ENCODE measurements at regions not wholly inside any gene's neighbourhood (a gene's known extent, or its start where the extent isn't known, plus 50 kb on each side); places are given as distances from the start of the nearest gene placed in this dataset.

DNA sequence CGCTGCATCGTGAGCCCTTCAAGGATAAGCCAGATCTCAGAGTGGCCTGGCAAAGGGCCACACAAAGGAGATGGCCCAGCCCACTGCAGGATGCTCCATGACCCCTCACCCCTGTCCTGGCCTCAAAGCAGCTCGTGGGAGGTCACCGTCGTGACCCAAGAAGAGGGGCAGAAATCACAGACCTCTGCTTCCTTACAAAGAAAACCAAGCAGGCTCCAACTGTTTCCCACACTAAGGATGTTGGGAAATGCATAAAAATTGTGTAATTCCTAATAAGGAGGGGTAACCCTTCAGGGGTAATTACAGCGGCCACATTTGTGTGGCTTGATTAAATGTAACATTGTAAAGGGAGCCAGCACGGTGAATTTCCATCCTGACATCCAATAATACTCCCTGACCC, 102.3 kb downstream of the BOD1L2 start:
- no peak for DNase-seq

DNA sequence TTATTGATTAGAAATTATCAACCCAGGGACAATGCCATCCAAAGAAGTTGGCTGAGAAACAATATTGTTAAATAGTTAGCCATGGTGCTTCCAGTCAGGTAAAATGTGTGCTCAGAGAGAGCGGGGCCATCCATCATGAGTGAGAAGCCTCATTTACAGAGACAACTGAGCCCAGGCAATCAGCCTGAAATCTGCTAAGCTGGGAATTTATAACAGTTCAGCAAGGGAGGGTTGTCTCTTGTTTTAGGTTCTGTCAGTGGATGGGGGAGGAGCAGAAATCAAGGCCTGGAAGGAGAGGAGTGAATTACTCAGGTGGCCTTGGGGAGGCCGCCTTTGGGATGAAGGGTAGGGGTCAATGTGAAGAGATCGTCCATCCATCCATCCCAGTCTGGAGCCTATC, 102.5 kb upstream of the ST8SIA3 start:
- DNase-seq, result no peak

DNA sequence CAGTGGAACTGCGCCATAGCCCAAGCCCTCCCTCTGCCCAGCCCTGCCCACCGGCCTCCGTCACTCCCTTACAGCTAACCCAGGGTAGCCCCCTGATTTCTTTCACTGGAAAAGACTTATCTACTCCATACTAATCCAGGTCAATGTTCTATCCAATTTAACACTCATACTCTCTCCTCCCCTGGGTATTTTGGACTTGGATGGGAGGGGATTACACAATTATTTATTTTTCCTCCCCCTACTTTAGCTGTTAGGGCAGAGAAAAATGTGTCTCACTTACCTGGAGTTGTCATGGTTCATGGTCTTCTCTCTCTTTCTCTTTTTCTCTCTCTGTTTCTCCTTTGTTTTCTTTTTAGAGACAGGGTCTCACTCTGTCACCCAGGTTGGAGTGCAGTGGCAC, 100.6 kb upstream of the ST8SIA3 start:
- DNase-seq, result no peak

DNA sequence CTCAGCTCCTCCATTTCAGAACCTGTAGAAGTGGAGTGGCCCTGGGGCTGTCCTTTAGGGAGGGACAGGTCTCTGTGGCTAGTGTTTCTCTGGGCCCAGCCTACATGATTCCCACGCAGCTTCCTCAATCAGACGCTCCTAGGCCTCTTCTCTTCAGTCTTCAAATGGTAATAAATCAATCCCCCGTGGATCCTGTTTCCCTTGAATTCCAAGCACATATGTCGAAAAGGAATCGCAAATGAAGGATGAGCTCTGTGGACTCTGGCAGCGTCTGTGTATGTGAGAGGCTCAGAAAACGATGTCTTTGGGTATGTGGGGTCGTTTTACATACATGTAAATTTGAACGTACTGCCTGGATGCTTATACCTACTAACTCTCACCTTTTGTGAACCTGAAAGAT, 98.5 kb upstream of the ST8SIA3 start:
- DNase-seq, result no peak

DNA sequence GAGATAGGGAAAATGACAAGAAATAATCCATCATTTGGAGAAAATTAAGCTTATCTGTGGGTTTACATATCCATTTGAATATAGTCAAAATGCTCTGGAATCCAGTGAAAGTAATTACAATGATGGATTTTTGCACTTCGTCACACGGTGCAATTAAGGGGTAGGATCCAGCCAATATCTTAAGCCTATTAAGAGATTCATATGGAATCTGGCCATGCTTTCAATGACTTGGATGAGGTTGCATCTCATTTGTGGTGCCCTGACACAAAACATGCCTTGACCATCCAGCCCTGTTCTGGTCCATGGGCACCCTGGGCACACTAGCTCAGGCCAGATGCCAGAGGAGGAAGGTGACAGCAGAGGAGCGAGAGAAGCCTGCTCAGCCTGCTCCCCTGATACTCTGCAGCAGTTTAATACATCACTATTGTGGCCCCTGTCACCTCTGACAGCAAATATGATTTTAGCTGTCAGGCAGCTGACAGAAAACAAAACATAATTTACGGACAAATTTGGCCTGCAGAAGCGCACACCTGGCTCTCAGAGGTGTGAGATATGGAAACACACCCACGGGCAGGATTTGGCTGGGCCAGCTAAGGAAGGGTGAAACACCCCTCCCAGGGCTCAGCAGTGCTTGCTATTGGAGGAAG, 94.1 kb upstream of the ST8SIA3 start:
- DNase-seq, result no peak

DNA sequence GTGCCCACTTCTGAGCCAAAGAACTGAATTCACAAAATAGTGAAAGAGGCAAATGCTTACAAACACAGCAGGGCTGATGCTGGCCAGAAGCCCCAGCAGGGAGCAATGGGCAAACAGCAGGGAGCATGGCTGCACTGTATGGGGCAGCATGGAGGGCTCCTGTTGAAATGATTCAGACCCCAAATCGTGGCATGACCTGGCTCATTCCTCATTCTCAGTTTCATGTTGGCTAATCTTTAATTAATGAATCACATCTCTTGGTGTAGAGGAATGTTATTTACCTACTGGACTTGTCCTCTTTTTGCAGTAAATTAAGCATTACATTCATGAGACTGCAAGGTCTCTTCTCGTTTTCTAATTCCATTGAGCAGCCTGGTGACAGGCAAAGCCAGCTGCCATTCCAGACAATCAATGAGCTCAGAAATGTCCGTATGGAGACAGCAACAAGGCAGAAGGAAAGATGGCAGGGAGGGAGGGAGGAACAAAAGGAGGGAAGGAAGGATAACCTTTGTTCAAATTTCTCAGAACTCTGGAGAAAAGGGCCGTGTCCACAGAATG, 84.9 kb upstream of the ST8SIA3 start:
- no peak for DNase-seq

DNA sequence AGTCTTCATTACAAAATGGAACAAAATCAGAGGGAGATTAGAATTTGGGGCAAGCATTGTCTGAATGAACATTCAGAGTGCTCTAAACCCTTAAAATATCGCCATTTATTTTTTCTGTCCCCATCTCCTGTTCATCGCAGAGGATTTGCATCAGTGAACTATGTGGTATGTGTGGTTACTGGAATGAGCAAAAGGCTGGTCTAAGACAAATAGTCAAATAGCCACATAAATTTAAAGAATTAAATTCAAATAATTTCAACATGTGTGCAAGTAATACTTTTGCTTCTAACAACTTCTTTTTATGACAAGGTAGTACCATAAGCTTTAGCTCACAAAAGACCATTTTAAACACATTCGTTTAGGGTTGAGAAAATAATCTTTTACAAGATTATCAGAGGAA, 82.6 kb upstream of the ST8SIA3 start:
- DNase-seq, result no peak

DNA sequence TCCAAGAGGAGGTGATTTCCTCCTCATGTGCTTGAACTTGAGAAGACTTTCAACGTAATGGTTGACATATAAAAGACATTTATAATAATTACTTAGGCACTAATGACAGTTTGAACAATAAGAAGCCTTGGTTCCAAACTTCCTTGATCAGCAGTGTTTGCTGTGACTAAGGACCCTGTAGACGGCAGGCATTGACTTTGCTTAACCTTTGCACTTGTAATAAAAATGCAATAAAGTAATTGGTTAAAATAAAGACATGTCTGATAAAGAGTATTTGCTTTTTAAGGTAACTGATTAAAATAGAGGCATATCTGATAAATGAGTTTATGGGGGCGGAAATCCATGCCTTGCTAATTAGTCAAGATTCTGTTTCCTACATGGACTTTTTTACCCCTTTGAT, 82.2 kb upstream of the ST8SIA3 start:
- DNase-seq, result no peak

DNA sequence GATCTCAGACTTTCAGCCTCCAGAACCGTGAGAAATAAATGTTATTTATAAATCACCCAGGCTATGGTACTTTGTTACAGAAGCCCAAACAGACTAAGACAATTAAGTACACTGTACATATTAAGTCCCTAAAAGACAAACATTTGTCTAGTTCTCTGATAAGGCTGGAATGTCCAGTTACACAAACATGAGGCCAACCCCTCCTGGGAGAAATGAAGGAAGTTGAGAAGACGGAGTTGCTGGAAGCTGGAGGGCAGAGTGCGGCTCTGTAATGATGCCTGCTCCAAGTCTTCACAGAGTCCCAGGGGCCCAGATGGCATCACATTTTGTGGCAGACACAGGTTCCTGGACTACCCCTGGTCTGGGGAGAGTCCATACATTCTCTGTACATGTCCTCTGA, 79.2 kb upstream of the ST8SIA3 start:
- no peak for DNase-seq

DNA sequence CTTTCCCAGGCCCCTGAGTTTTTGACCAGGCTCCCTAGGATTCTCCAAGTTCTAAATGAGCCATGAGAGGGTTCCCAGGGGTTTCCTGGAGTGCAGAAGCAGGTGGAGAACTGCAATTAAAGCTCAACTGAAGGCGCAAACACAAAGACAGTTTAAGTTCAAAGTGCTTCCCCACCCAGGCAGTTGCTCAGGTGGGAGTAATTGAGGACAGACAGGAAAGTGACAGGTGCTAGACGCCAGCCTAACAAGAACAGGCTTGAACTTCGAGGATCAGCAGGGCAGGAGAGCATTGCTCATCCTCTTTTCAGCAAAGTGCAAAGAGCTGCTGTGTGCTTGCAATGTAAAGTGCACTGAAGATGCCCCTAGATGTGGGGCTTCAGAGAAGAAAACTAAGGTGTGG, 77.2 kb upstream of the ST8SIA3 start:
- DNase-seq, result no peak

DNA sequence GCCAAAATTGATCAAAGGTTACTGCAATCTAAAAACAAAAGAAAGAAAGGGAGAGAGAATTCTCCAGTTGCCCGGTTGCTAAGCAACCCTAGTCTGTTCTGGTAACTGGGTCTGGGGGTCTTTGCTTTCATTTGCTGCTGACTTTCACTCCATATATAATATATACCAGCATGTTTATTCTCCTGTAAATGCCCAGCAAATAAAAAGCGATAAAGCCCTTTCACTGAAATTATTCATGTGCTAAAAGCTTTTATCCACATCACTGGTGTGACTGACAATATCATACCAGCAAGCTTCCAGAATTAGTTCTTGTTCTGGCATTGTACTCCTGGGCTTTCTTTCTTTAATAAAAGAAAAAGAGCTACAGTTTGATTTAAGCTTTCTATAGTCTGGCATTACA, 75.5 kb upstream of the ST8SIA3 start:
- no peak for DNase-seq

DNA sequence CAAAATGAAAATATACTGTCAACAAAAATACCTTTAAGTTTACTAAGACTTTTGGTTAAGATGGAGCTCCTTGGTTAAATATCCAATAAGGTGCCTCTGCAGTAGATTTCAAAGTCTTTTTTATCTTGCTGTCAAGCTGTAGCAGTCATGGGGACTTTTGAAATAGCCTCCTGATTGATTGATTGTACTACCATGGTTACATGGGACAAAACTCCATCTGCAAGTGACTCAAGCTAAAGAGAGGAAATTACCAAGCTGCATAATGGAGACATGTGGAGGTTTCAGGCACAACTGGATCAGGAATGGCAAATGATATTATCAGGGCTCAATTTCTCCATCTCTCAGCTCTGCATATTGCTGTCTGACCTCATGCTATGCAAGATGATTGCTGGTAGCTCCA, 73.4 kb upstream of the ST8SIA3 start:
- DNase-seq, result no peak

DNA sequence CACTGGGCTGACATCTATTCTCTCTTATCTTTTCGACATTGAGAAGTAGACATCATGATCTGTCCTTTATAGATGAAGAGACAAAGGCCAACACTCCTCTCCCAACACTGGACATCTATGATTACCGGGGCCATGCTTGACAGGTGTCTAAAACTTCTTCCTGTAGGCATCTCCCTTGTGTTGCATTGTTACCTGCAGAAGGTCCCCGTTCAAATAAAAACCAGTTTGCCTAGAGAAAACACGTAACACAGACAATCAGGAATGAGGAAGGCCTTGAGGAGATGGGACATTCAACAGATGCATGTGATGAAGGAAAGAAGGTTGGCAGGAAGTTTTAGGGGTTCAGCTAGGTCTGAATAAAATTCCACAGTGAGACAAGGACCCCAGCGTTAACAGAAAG, 70.8 kb upstream of the ST8SIA3 start:
- no peak for DNase-seq

DNA sequence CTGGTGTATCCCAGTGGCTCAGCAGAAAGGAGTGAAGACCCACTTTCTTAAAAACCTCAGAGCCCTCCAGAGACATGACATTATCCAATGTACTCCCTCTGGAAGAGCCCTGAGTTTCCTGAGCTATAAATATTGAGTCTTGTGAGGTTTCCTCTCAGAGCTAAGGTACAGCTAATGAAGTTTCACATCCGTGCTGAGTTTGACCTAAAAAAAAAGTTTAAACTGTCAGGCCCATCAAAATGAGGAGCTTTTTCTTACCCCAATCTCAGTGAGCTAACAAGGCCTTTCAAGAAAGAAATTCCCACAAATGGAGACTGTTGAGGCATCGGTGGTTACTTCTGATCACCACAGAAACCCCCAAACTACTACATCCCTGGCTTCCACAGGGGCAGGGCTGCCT, 65.4 kb upstream of the ST8SIA3 start:
- DNase-seq, result no peak

DNA sequence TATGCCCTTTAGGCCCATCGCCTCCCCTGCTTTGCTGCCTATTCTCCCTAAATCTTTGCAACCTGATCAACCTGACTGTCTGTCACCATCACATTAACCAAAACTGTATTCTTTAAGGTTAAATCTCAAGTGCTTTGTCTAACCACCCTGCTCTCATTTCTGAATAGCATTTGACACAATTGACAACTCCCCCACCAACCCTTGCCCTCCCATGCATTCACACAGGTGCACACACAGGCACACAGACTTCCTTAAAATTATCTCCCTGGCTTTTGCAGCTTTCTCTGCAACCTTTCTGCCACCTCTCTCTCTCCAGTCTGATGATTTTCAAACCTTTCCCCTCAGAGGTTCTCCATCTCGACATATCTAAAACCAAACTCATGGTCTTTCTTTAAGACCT, 64.6 kb upstream of the ST8SIA3 start:
- DNase-seq, result no peak

DNA sequence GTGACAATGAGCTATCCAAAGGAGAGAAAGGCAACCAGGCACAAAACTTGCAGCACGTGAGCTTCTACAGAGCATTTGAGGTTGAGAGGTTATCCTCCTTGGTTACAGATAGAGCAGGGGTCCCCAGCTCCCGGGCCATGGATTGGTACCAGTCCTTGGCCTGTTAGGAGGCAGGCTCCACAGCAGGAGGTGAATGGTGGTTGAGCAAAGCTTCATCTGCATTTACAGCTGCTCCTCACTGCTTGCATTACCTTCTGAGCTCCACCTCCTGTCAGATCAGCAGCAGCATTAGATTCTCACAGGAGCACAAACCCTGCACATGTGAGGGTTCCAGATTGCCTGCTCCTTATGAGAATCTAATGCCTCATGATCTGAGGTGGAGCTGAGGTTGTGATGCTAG, 57.8 kb upstream of the ST8SIA3 start:
- DNase-seq, result no peak

DNA sequence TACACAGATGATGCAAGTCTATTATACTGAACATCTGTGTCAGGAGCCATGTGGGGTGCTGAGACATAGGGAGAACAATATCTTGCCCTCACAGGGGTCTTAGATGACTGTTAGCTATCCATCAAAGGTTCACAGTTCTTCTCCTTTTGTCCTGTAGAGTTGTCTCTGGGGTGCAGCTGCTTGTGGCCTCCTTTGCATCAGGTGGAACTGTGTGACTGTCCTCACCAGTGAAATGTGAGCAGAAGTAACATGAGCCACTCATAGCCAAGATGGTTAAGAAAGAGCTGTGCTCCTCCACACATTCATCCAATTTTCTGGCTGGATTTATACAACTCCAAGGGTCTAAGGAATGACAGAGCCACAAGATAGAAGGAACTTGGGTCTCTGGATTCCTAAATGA, 56.0 kb upstream of the ST8SIA3 start:
- DNase-seq, result no peak

DNA sequence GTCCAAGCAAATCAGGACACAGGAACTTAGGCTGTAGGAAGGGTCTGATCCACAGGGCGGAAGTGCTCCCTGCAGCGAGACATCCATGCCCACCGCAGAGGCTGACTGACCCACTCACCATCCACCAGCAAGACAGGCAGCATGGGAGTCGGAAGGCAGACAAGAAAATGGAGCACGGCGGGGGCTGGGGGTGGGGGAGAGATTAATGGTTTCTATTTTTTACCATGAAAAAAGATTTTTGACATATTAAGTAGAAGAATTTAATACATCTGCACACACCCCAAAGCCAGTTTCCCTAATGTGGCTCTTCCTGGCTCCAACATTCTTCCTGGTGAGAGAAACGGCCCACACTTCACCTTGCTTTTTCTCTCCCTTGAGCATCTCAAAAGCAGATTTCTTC, 55.1 kb upstream of the ST8SIA3 start:
- DNase-seq, result no peak

DNA sequence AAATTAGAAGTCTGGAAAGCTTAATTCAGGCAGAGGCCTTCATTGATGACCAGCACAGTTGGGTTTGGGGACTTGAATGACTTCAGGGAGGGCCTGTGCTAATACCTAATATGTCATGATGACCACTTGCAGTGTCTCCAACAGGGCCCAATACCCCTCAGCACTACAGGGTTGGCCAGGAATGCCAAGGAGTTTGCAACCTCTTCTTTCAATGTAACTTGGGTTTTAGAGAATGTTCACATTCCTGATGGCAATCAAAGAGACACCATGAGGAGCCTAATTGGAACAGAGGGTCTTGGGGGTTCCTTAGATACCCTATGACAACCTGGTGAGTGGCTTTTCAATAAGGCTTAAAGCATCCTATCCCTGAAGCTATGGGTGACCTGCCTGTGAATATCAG, 52.4 kb upstream of the ST8SIA3 start:
- no peak for DNase-seq

DNA sequence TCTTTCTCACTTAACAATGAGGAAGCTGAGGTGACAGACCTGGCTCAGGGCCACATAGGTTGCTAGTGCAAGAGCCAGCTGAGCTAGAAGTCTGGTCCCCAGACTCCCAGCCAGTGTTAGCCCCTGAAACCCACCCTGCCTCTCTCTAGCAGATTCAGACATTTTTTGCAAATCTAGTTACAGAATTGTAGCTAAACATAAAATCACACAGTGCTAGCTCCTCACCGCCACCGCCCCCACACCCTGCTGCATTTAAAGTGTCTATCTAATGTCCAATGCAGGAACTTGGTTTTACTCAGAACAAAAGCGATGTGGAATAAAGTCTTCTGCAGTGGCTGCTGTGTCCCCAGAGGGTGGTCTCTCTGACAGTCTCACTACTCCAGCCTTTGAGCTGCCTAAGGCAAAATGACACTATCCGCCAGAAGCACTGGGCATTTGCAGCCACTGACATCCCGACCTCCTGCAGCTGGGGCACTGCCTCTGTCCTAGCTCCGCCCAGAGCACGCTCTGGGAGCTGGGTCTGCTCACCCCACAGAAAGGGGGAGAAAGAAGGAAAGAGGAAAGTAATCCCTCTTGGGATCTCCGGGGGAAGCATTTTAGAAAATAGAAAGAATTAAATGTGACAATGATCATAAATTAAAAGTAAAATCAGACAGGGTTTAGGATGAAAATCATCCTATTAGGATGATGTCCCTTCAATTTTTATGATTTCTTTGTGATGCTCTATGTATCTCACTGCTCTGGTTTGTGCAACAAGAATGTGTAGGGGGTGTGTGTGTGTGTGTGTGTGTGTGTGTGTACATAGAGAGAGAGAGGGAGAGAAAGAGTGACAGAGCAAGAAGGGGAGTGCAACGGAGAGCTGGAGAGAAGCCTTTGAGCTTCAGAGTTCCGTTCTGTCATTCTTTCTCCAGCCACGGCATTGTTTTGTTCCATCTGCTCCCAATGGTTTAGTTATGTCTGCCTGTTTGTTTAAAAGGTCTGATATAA, 50.5 kb upstream of the ST8SIA3 start:
- DNase-seq, result no peak
